IMR-90 (cell line): ENCODE measurements at regions not wholly inside any gene's neighbourhood (a gene's known extent, or its start where the extent isn't known, plus 50 kb on each side); places are given as distances from the start of the nearest gene placed in this dataset.

ENCODE experiments used
- BHLHE40 ChIP-seq: fragments of 150-350 bp; IDR thresholded peaks from 2 replicates; pipeline ENCODE4 v1.6.1; 2016; ENCODE audit warnings: mild to moderate bottlenecking, low read depth, low read length
- CEBPB ChIP-seq: IDR thresholded peaks from 2 replicates; pipeline ENCODE4 v1.6.1; 2012; ENCODE audit warnings: low read depth, low read length, improper control_type of control experiment
- CTCF ChIP-seq: conservative IDR thresholded peaks from 2 replicates; pipeline ENCODE4 v1.5.1; 2012; ENCODE audit warnings: mild to moderate bottlenecking, low read depth, low read length, improper control_type of control experiment
- ELK1 ChIP-seq: fragments of 150-350 bp; IDR thresholded peaks from 2 replicates; pipeline ENCODE4 v1.6.1; 2016; ENCODE audit warnings: low read depth, mild to moderate bottlenecking, low read length, moderate library complexity, borderline replicate concordance
- MAFK ChIP-seq: IDR thresholded peaks from 2 replicates; pipeline ENCODE4 v1.6.1; 2012; ENCODE audit warnings: low read depth, low read length, improper control_type of control experiment
- MAZ ChIP-seq: IDR thresholded peaks from 2 replicates; pipeline ENCODE4 v1.6.1; 2012; ENCODE audit warnings: low read depth, mild to moderate bottlenecking, low read length, improper control_type of control experiment, moderate library complexity, borderline replicate concordance
- NFE2L2 ChIP-seq: fragments of 150-350 bp; IDR thresholded peaks from 2 replicates; pipeline ENCODE4 v1.6.1; 2016; ENCODE audit warnings: low read depth, mild to moderate bottlenecking, low read length
- POLR2A ChIP-seq: IDR thresholded peaks from 2 replicates; pipeline ENCODE4 v1.6.1; 2012; ENCODE audit warnings: mild to moderate bottlenecking, low read depth, low read length
- RAD21 ChIP-seq: IDR thresholded peaks from 2 replicates; pipeline ENCODE4 v1.6.1; 2012; ENCODE audit warnings: low read length, improper control_type of control experiment
- RCOR1 ChIP-seq: IDR thresholded peaks from 2 replicates; pipeline ENCODE4 v1.6.1; 2012; ENCODE audit warnings: mild to moderate bottlenecking, low read length, improper control_type of control experiment; ENCODE audit not compliant: insufficient replicate concordance
- RFX5 ChIP-seq: IDR thresholded peaks from 2 replicates; pipeline ENCODE4 v1.8.0; 2012; ENCODE audit warnings: low read depth, mild to moderate bottlenecking, low read length, moderate library complexity

GRCh38 chr9:106478727-106479126 lies 384.2 kb upstream of the ZNF462 start:
- no peak for TF ChIP-seq CTCF
- TF ChIP-seq NFE2L2: no peak
- no peak for TF ChIP-seq POLR2A
- TF ChIP-seq MAZ: no peak
- TF ChIP-seq ELK1: no peak
- no peak for TF ChIP-seq RCOR1
- TF ChIP-seq CEBPB: no peak
- no peak for TF ChIP-seq RFX5
- no peak for TF ChIP-seq BHLHE40
- TF ChIP-seq MAFK: no peak
- TF ChIP-seq RAD21: no peak
